OCI-LY7 (cell line): ENCODE measurements at regions not wholly inside any gene's neighbourhood (a gene's known extent, or its start where the extent isn't known, plus 50 kb on each side); places are given as distances from the start of the nearest gene placed in this dataset.

Experiments used
- BruUV-seq: library from RNA; stranded (reverse); fragments of 400-500 nt; replicated peaks from 2 replicates; lab custom pipeline; 2021; lab: Mats Ljungman, UMichigan
- CTCF ChIA-PET: fragments of 300-600 bp; sonication (Branson Sonifier 250); formaldehyde crosslinking; loops from one replicate; lab custom pipeline; 2022; ENCODE audit warnings: antibody characterized with exemption; ENCODE audit not compliant: unreplicated experiment; lab: Charles Lee
- POLR2A ChIA-PET: fragments of 300-600 bp; sonication (Branson Sonifier 250); formaldehyde crosslinking; loops from one replicate; lab custom pipeline; 2022; ENCODE audit warnings: antibody characterized with exemption; lab: Charles Lee
- DNase-seq: peaks from one replicate; pipeline ENCODE4 v3.0.0-alpha.2; 2015; ENCODE audit warnings: low spot score
- H2AFZ ChIP-seq: fragments of 200-600 bp; sonication (generic), shearing (Covaris generic); 2 replicates; pipeline ENCODE4 v1.6.1; 2014; ENCODE audit warnings: mild to moderate bottlenecking, antibody characterized with exemption, low read length, moderate library complexity
- H3K27ac ChIP-seq: fragments of 200-600 bp; sonication (generic); 2 replicates; pipeline ENCODE4 v1.5.1; 2014; ENCODE audit warnings: mixed run types, low read depth, mild to moderate bottlenecking, moderate library complexity, low read length, inconsistent platforms; ENCODE audit not compliant: poor library complexity, severe bottlenecking
- H3K36me3 ChIP-seq: fragments of 200-600 bp; sonication (generic); 2 replicates; pipeline ENCODE4 v1.6.1; 2014; ENCODE audit warnings: mild to moderate bottlenecking, antibody characterized with exemption, low read length, moderate library complexity, mixed read lengths; ENCODE audit not compliant: insufficient read depth
- H3K4me1 ChIP-seq: fragments of 200-600 bp; sonication (generic); 2 replicates; pipeline ENCODE4 v1.5.1; 2014; ENCODE audit warnings: mild to moderate bottlenecking, low read length; ENCODE audit not compliant: insufficient read depth, poor library complexity, severe bottlenecking
- H3K4me2 ChIP-seq: fragments of 200-600 bp; sonication (generic); 2 replicates; pipeline ENCODE4 v1.6.1; 2014; ENCODE audit warnings: mild to moderate bottlenecking, low read length
- H3K4me3 ChIP-seq: fragments of 200-600 bp; sonication (generic); 2 replicates; pipeline ENCODE4 v1.5.1; 2014; ENCODE audit warnings: mild to moderate bottlenecking, low read depth, low read length; ENCODE audit not compliant: poor library complexity, severe bottlenecking
- H3K79me2 ChIP-seq: fragments of 200-600 bp; sonication (generic); 2 replicates; pipeline ENCODE4 v1.6.1; 2016; ENCODE audit warnings: low read depth, mild to moderate bottlenecking, low read length, moderate library complexity, mixed read lengths; ENCODE audit not compliant: insufficient read depth
- H3K9me2 ChIP-seq: fragments of 200-600 bp; sonication (generic); 2 replicates; pipeline ENCODE4 v1.6.1; 2016; ENCODE audit warnings: mild to moderate bottlenecking, low read length, mixed read lengths; ENCODE audit not compliant: insufficient read depth
- H3K9me3 ChIP-seq: fragments of 200-600 bp; sonication (generic); 2 replicates; pipeline ENCODE4 v1.6.1; 2014; ENCODE audit warnings: mild to moderate bottlenecking, mixed run types, low read length, mixed read lengths
- H4K20me1 ChIP-seq: fragments of 200-600 bp; sonication (generic); 2 replicates; pipeline ENCODE4 v1.6.1; 2014; ENCODE audit warnings: mild to moderate bottlenecking, antibody characterized with exemption, low read length, moderate library complexity, mixed read lengths; ENCODE audit not compliant: insufficient read depth
- CTCF ChIP-seq: fragments of 200-600 bp; sonication (generic); conservative IDR thresholded peaks from 2 replicates; pipeline ENCODE4 v1.5.1; 2014; ENCODE audit warnings: mild to moderate bottlenecking, antibody characterized with exemption, low read length, moderate library complexity, mixed read lengths
- EZH2phosphoT487 ChIP-seq: fragments of 200-600 bp; sonication (generic); IDR thresholded peaks from 2 replicates; pipeline ENCODE4 v1.6.1; 2018; ENCODE audit warnings: low read depth, borderline replicate concordance, mild to moderate bottlenecking, mixed run types, antibody characterized with exemption, low read length, moderate library complexity, mixed read lengths
- intact Hi-C: fragments of 100-400 bp; cut with micrococcal nuclease; formaldehyde crosslinking; loops from one replicate; pipeline ENCODE4 v1.10.0; 2022; ENCODE audit not compliant: unreplicated experiment

GRCh38 chr9:81758123-81758797 lies 68.9 kb upstream of the TLE1 start:
- no peak for DNase-seq
- TF ChIP-seq CTCF: no peak
- TF ChIP-seq EZH2phosphoT487: no peak
- BruUV-seq: no TSS peak
- Histone ChIP-seq H3K4me2 (no peak overlapping the region), H3K36me3 (no peaks in the 10 kb centered on the region), H4K20me1 (no peaks in the 10 kb centered on the region), H2AFZ (no peak overlapping the region), H3K27ac (no peak overlapping the region), H3K9me2 (no peaks in the 10 kb centered on the region), H3K4me3 (no peak overlapping the region), H3K79me2 (no peaks in the 10 kb centered on the region), H3K4me1 (no peaks in the 10 kb centered on the region), H3K9me3 (no peaks in the 10 kb centered on the region)
- intact Hi-C loops: no loop called here
- ChIA-PET POLR2A (no interaction called here), CTCF (no interaction called here)

- Histone ChIP-seq H3K9me2 (no peaks in the 10 kb centered on the region), H3K27ac (no peak overlapping the region), H3K36me3 (no peaks in the 10 kb centered on the region), H2AFZ (no peak overlapping the region), H3K4me3 (no peak overlapping the region), H3K4me2 (no peak overlapping the region), H3K4me1 (no peaks in the 10 kb centered on the region), H3K79me2 (no peaks in the 10 kb centered on the region), H3K9me3 (no peaks in the 10 kb centered on the region), H4K20me1 (no peaks in the 10 kb centered on the region)
- no TSS peak for BruUV-seq
- intact Hi-C loops: no loop called here
- ChIA-PET CTCF (no interaction called here), POLR2A (no interaction called here)
- DNase-seq: no peak
- no peak for TF ChIP-seq EZH2phosphoT487
- no peak for TF ChIP-seq CTCF
Observed at GRCh38 chr9:81759680-81760215, 70.4 kb upstream of the TLE1 start.

GRCh38 chr9:81767921-81768320 lies 78.6 kb upstream of the TLE1 start:
- Histone ChIP-seq H3K9me3 (no peaks in the 10 kb centered on the region), H4K20me1 (no peaks in the 10 kb centered on the region), H3K4me1 (no peaks in the 10 kb centered on the region), H3K36me3 (no peaks in the 10 kb centered on the region), H3K79me2 (no peaks in the 10 kb centered on the region), H2AFZ (no peak overlapping the region), H3K9me2 (no peaks in the 10 kb centered on the region), H3K27ac (no peak overlapping the region), H3K4me2 (no peak overlapping the region), H3K4me3 (no peak overlapping the region)
- CTCF ChIA-PET: no interaction called here
- BruUV-seq: no TSS peak
- intact Hi-C loops: no loop called here
- TF ChIP-seq CTCF (no peak), EZH2phosphoT487 (no peak)
- no peak for DNase-seq
- POLR2A ChIA-PET: no interaction called here
